ENCODE measurements at regions not wholly inside any gene's neighbourhood (a gene's known extent, or its start where the extent isn't known, plus 50 kb on each side); places are given as distances from the start of the nearest gene placed in this dataset.

DNA sequence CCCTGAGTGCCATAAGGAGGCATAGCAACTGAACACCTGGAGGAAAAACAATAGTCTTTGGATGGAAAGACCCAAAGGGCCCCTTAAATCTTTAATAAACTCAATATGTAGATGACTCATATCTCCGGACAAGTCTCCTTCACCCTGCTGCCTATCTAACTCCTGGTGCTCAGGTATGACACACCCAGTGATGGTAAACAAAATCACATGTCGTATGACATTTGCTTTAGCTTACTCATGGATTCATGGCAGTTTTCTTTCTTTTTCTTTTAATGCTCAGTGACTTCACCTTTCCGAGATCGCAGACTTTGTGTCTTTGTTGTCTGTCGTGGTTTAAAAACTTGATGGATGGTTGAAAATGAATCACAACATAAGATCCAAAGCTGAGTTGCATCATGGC, 208.5 kb upstream of the PROX1 start:
- H3K4me3 ChIP-seq (ENCODE audit: low read depth, low read length) = no peak overlapping the region
- TF ChIP-seq, protein P1, sequence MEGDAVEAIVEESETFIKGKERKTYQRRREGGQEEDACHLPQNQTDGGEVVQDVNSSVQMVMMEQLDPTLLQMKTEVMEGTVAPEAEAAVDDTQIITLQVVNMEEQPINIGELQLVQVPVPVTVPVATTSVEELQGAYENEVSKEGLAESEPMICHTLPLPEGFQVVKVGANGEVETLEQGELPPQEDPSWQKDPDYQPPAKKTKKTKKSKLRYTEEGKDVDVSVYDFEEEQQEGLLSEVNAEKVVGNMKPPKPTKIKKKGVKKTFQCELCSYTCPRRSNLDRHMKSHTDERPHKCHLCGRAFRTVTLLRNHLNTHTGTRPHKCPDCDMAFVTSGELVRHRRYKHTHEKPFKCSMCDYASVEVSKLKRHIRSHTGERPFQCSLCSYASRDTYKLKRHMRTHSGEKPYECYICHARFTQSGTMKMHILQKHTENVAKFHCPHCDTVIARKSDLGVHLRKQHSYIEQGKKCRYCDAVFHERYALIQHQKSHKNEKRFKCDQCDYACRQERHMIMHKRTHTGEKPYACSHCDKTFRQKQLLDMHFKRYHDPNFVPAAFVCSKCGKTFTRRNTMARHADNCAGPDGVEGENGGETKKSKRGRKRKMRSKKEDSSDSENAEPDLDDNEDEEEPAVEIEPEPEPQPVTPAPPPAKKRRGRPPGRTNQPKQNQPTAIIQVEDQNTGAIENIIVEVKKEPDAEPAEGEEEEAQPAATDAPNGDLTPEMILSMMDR (IDR thresholded peaks at IDR 0.05; ENCODE audit: insufficient read depth, low read depth, low read length) = no peak
- no peak for DNase-seq (ENCODE audit: low read depth)

DNA sequence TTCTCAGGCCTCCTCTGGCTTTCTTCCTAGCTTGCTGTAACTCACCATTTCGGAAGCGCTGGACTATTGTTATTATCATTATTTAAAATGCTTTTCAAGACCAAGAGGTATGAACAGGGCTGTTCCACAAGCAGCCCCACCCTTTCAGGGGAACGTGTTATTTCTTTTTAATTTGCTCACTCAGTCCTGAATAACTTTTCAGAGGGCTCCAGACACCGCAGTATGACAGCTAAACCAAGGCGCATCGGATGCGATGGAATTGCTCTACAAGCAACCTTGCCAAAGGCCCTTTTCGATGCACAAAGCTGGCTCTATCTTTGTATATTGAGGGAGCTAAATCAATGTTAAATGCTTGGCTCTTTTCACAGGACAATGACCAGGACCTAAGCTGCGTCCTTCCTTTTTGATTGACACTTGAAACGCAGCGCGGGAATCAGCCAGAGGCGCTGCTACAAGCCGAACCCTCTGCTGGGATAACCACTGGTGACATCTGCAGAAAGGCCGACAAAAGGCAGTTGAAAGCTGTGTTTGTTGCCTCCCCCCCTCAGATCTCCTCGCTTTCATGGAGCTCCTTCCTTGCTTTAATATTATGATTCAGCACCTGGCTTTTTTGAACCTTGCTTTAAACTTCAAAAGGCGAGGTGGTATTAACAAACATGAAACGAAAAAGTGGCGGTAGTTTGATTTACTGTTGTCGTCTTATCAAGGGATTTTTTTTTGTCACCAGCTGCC, 204.7 kb upstream of the PROX1 start:
- DNase-seq (ENCODE audit: low read depth) = no peak
- H3K4me3 ChIP-seq (ENCODE audit: low read depth, low read length) = no peak overlapping the region
- TF ChIP-seq, protein P1 (IDR thresholded peaks at IDR 0.05; ENCODE audit: insufficient read depth, low read depth, low read length) = no peak

DNA sequence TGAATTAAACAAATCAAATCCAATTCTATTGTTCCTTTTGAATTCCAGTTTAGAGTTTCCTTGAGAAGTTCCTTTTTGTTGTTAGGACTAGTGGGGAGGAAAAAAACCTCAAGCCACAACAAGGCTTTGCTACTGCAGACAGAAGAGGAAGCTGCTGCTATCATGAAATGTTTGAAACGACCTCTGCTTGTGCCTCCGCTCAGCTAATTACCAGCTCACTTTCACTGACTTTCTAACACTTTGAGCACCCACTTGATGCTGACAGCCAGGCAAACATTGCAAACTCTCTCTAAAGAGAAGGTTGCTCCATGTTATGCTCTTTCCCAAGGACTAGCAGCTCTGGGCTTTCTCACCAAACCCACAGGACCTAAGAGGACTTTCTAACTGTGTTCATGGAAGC, 203.9 kb upstream of the PROX1 start:
- TF ChIP-seq, protein P1 (IDR thresholded peaks at IDR 0.05; ENCODE audit: insufficient read depth, low read depth, low read length) = no peak
- no peak for DNase-seq (ENCODE audit: low read depth)
- no peak overlapping the region for H3K4me3 ChIP-seq (ENCODE audit: low read depth, low read length)

DNA sequence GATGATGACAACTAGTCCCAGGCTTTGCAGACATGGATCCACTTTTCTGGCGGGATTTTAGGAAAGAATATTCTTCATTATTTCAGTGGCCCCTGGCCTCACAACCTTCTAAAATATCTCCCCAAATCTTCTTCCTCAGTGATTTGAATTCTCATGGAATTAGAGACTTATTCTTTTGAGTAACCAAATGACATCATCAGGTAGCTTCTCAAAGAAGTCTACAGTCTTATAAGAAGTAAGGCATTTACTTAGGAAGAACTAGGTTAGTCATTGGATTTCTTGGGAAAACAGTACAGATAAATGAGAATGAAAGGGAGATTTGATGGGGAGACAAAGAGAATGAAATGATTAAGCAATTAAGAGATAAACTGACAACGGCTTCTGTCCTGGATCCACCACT, 201.1 kb upstream of the PROX1 start:
- TF ChIP-seq, protein P1 (IDR thresholded peaks at IDR 0.05; ENCODE audit: insufficient read depth, low read depth, low read length) = no peak
- no peak overlapping the region for H3K4me3 ChIP-seq (ENCODE audit: low read depth, low read length)
- DNase-seq (ENCODE audit: low read depth) = no peak

DNA sequence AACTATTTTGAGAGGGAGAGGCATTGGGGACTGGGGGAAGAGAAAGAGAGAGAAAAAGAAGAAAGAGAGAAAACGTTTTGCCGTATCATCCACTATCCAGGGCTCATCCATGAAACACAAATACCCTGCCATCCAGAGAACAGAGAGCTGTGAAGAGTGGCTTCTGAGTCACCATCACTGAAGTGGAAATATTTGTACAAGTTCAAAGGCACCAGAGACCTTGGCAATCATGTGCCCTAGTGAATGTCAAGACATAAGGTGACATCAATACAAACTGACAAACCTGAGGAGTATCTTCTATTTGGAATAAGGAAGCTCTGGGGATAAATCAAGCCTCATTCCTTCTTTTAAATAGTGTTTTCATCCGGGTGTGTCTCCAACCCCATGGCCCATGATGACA, 197.2 kb upstream of the PROX1 start:
- DNase-seq (ENCODE audit: low read depth) = no peak
- H3K4me3 ChIP-seq (ENCODE audit: low read depth, low read length) = no peak overlapping the region
- TF ChIP-seq, protein P1 (IDR thresholded peaks at IDR 0.05; ENCODE audit: insufficient read depth, low read depth, low read length) = no peak

DNA sequence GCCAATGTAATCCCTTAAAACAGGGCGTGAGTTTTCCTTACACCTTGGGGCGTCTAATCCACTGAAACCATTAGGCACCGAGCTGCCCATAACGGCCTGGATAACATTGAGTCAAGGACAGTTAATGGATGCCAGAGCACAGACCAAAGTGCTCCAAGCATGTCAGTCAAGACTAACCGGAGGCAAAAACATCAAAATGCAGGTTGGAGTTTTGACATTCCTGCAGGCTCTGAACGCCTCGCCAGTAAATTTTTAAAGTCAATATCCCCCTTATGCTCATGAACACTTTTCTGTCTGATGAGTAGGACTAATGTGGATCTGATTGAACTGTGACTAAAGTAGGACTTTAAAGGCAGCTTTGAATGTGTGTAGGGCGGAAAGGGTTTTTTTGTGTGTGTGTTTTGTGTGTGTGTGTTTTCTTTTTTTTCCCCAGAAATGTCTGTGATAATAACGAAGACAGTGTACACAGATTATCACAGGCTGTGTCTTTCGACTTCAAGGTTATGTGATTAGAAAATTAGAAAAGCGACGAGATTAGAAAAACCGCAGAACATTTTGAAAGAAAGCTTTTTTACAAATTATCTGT, 194.2 kb upstream of the PROX1 start:
- TF ChIP-seq, protein P1 (IDR thresholded peaks at IDR 0.05; ENCODE audit: insufficient read depth, low read depth, low read length) = no peak
- H3K4me3 ChIP-seq (ENCODE audit: low read depth, low read length) = no peak overlapping the region
- DNase-seq (ENCODE audit: low read depth) = no peak
